Loucy (cell line): ENCODE measurements at regions not wholly inside any gene's neighbourhood (a gene's known extent, or its start where the extent isn't known, plus 50 kb on each side); places are given as distances from the start of the nearest gene placed in this dataset.

ENCODE experiments used
- H2AFZ ChIP-seq: fragments of 200-600 bp; sonication (generic); 2 replicates; pipeline ENCODE4 v1.6.0; 2016; ENCODE audit warnings: antibody characterized with exemption, mild to moderate bottlenecking, low read length, moderate library complexity
- H3F3A ChIP-seq: fragments of 200-600 bp; 2 replicates; pipeline ENCODE4 v1.6.0; 2016; ENCODE audit warnings: antibody characterized with exemption, low read depth, mild to moderate bottlenecking
- H3K27me3 ChIP-seq: fragments of 200-600 bp; sonication (generic); 2 replicates; pipeline ENCODE4 v1.6.1; 2014; ENCODE audit warnings: low read length, mild to moderate bottlenecking; ENCODE audit not compliant: insufficient read depth, poor library complexity, severe bottlenecking
- H3K36me3 ChIP-seq: fragments of 200-600 bp; sonication (generic); 2 replicates; pipeline ENCODE4 v1.6.1; 2016; ENCODE audit warnings: low read length; ENCODE audit not compliant: insufficient read depth
- H3K4me1 ChIP-seq: fragments of 200-600 bp; sonication (generic); 2 replicates; pipeline ENCODE4 v1.5.1; 2014; ENCODE audit warnings: low read length, mild to moderate bottlenecking; ENCODE audit not compliant: insufficient read depth, poor library complexity, severe bottlenecking
- H3K4me2 ChIP-seq: fragments of 200-600 bp; sonication (generic); 2 replicates; pipeline ENCODE4 v1.6.0; 2014; ENCODE audit warnings: antibody characterized with exemption, low read length, low read depth, mild to moderate bottlenecking; ENCODE audit not compliant: poor library complexity, severe bottlenecking
- H3K4me3 ChIP-seq: fragments of 200-600 bp; sonication (generic); 2 replicates; pipeline ENCODE4 v1.5.1; 2014; ENCODE audit warnings: low read length, mild to moderate bottlenecking, mixed read lengths; ENCODE audit not compliant: poor library complexity, severe bottlenecking
- H3K79me2 ChIP-seq: fragments of 200-600 bp; sonication (generic); 2 replicates; pipeline ENCODE4 v1.6.1; 2014; ENCODE audit warnings: low read length; ENCODE audit not compliant: insufficient read depth
- H3K9ac ChIP-seq: fragments of 200-600 bp; sonication (generic); 2 replicates; pipeline ENCODE4 v1.6.0; 2014; ENCODE audit warnings: mild to moderate bottlenecking, low read depth, low read length, moderate library complexity; ENCODE audit not compliant: poor library complexity, severe bottlenecking
- H3K9me2 ChIP-seq: fragments of 200-600 bp; sonication (generic); replicated peaks from 2 replicates; pipeline ENCODE4 v1.6.1; 2016; ENCODE audit warnings: low read depth, low read length, mixed read lengths
- H3K9me3 ChIP-seq: fragments of 200-600 bp; sonication (generic); 2 replicates; pipeline ENCODE4 v1.6.1; 2014; ENCODE audit warnings: mild to moderate bottlenecking, antibody characterized with exemption, low read length, low read depth; ENCODE audit not compliant: insufficient read depth
- H4K20me1 ChIP-seq: fragments of 200-600 bp; sonication (generic); 2 replicates; pipeline ENCODE4 v1.6.0; 2014; ENCODE audit warnings: antibody characterized with exemption, low read length, mild to moderate bottlenecking; ENCODE audit not compliant: insufficient read depth, poor library complexity, severe bottlenecking
- EZH2phosphoT487 ChIP-seq: fragments of 200-600 bp; IDR thresholded peaks from 2 replicates; pipeline ENCODE4 v1.6.1; 2018; ENCODE audit warnings: antibody characterized with exemption, mild to moderate bottlenecking, moderate library complexity, borderline replicate concordance
- TF ChIP-seq, protein P1 (sequence below): fragments of 200-600 bp; sonication (generic); conservative IDR thresholded peaks from 2 replicates; pipeline ENCODE4 v1.5.1; 2014; ENCODE audit warnings: mild to moderate bottlenecking, antibody characterized with exemption, low read length

GRCh38 chr6:115680621-115681020 lies 380.1 kb downstream of the FRK start:
- no peak overlapping the region for H3K9ac ChIP-seq
- TF ChIP-seq EZH2phosphoT487, result no peak
- TF ChIP-seq, protein P1, sequence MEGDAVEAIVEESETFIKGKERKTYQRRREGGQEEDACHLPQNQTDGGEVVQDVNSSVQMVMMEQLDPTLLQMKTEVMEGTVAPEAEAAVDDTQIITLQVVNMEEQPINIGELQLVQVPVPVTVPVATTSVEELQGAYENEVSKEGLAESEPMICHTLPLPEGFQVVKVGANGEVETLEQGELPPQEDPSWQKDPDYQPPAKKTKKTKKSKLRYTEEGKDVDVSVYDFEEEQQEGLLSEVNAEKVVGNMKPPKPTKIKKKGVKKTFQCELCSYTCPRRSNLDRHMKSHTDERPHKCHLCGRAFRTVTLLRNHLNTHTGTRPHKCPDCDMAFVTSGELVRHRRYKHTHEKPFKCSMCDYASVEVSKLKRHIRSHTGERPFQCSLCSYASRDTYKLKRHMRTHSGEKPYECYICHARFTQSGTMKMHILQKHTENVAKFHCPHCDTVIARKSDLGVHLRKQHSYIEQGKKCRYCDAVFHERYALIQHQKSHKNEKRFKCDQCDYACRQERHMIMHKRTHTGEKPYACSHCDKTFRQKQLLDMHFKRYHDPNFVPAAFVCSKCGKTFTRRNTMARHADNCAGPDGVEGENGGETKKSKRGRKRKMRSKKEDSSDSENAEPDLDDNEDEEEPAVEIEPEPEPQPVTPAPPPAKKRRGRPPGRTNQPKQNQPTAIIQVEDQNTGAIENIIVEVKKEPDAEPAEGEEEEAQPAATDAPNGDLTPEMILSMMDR, result no peak
- no peaks in the 10 kb centered on the region for H3F3A ChIP-seq
- H4K20me1 ChIP-seq, result no peaks in the 10 kb centered on the region
- H3K4me3 ChIP-seq, result no peak overlapping the region
- no peaks in the 10 kb centered on the region for H3K9me2 ChIP-seq
- H3K79me2 ChIP-seq, result no peaks in the 10 kb centered on the region
- no peaks in the 10 kb centered on the region for H3K27me3 ChIP-seq
- no peaks in the 10 kb centered on the region for H3K36me3 ChIP-seq
- no peak overlapping the region for H3K4me2 ChIP-seq
- no peaks in the 10 kb centered on the region for H3K4me1 ChIP-seq
- H2AFZ ChIP-seq, result no peak overlapping the region
- H3K9me3 ChIP-seq, result no peaks in the 10 kb centered on the region

GRCh38 chr6:115677198-115677597 lies 383.5 kb downstream of the FRK start:
- Histone ChIP-seq H3K79me2 (no peaks in the 10 kb centered on the region), H3K4me2 (no peak overlapping the region), H3K4me3 (no peak overlapping the region), H4K20me1 (no peaks in the 10 kb centered on the region), H3K9me2 (no peaks in the 10 kb centered on the region), H3K9me3 (no peaks in the 10 kb centered on the region), H3K27me3 (no peaks in the 10 kb centered on the region), H2AFZ (no peak overlapping the region), H3K36me3 (no peaks in the 10 kb centered on the region), H3K4me1 (no peaks in the 10 kb centered on the region), H3K9ac (no peak overlapping the region), H3F3A (no peaks in the 10 kb centered on the region)
- TF ChIP-seq EZH2phosphoT487, result no peak
- TF ChIP-seq, protein P1, result no peak

DNA sequence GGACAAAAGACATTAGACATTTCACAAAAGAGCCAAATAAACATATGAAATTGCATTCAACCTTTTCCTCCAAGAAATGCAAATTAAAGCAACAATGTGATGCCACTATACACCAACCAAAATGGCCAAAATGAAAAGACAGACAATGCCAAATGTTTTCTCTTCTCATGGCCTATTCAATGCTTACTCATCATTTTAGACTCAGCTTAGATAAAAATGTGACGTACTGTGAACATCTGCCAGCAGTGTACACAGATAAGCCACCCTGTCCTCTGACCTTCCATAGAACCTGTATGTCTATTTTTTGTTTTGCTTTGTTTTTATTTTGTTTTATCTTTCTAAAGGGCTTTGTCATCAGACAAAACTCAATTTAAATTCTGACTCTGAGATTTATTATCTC lies 385.2 kb downstream of the FRK start:
- TF ChIP-seq, protein P1, result no peak
- no peak for TF ChIP-seq EZH2phosphoT487
- Histone ChIP-seq H3K4me2 (no peak overlapping the region), H4K20me1 (no peaks in the 10 kb centered on the region), H3K27me3 (no peaks in the 10 kb centered on the region), H3K4me3 (no peak overlapping the region), H3K9me3 (no peaks in the 10 kb centered on the region), H2AFZ (no peak overlapping the region), H3K79me2 (no peaks in the 10 kb centered on the region), H3K9me2 (no peaks in the 10 kb centered on the region), H3K9ac (no peak overlapping the region), H3F3A (no peaks in the 10 kb centered on the region), H3K36me3 (no peaks in the 10 kb centered on the region), H3K4me1 (no peaks in the 10 kb centered on the region)
